NCI-H2196 (cell line): ENCODE measurements at regions not wholly inside any gene's neighbourhood (a gene's known extent, or its start where the extent isn't known, plus 50 kb on each side); places are given as distances from the start of the nearest gene placed in this dataset.
"Not testable (repeated sequence)": the region's sequence is repeated elsewhere in the genome, so short reads cannot be mapped to it uniquely, and the experiment has no call there.

ENCODE experiments used
- DNase-seq: peaks from one replicate; lab custom pipeline; 2025; ENCODE audit not compliant: unreplicated experiment; lab: John Stamatoyannopoulos, UW

DNA sequence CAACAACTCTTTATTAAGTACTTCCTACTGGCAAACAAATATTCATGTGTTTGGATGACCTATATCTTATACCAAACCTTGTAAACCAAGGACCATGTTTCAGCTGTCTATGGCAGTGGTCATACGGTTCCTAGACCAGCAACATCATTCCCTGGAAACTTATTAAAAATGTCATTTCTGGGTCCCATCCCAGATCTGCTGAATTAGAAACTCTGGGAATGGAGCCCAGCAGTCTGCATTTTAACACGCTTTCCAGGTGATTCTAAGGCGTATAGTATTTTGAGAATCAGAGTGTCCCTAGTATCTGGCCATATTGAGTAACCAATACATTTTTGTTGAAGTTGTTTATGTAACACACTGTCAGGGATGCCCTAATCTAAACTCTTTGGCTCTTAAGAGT lies 363.4 kb upstream of the LRRC3B start:
- DNase-seq = no peak

DNA sequence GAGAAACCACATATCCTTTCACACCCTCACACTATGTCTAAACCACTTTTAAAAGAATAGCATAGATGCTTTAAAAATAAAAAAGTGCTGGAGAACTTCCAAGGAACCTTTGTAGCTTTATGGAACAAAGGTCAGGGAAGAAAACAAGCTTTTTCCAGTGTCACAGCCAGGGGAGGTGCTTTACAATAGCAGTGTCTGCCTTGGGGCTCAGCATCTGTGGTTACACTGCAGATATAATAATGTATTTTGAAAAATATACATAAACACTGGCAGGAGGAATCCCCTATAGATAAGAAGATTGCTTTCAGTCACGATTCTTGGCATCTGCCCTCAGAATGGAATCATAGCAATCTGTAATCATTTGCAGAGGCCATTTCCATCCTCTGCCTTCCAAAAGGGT lies 362.4 kb upstream of the LRRC3B start:
- no peak for DNase-seq

DNA sequence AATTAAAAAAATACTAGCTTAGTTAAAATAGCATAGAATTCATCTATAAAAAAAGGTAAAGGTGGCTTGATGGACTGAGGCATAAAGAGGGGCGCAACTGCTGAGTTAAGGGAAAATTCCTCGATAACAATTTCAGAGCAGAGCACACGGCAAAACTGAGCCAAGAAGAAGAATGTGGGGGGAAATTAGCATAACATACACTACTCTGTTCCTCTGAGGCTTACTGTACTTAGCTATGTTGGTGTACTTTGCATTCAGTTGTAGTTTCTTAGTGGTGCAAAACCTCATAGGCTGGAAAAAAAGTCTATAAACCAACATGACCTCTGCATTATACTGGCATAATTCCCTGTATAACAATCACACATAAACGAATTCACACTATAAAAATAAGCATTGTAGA lies 357.9 kb upstream of the LRRC3B start:
- DNase-seq = no peak

DNA sequence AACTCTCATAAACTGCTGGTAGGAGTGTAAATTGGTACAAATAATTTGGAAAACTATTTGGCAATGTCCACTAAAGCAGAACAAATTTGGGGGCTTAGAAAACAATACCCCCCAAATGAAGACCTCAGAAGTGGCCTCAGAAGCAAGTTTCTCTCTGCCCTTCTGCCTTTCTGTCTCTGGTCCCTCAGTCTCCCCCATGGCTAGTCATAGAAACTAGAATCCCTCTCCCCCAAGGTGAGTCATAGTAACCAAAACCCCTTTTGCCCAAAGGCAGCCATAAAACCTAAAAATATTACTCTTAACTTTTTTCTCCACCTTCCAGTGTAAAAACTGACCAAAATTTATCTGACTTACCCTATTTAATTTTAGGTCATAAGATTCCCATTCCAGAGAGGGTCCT lies 350.7 kb upstream of the LRRC3B start:
- no peak for DNase-seq

DNA sequence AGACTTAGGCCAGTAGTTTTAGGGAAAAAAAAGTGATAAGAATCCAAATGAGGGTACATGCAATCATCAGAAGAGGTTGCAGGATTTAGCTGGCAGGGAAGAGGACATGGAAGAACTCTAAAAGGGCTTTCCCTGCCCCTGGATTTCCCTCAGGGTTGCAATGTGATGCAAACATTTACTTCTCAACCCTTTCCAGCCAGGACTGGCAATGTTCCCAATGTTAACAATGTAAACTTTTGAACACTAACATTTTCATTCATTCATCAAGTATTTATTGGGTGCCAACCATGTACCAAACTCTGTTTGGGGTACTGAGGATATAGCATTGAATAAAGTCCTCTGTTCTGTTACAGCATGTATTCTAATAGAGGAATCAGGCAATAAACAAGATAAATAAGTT lies 349.4 kb upstream of the LRRC3B start:
- no peak for DNase-seq

DNA sequence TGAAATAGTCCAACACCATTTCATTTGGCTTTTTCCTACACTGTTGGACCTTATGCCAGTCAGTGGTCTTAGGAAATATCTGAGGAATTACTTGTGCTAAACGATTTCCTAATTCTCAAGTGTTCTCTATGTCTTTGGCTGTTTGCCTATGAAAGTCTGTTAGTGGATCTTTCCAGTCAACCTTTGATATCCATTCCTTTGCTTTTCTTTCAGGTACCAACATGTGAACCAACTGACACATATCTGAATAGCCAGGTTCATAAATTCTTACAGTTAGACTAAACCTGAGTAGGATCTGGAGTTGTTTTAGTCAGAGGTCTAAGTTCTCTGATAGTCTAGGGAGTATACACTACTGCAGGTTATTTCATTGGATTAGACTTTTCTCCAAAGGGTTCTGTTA lies 343.5 kb upstream of the LRRC3B start:
- no peak for DNase-seq

DNA sequence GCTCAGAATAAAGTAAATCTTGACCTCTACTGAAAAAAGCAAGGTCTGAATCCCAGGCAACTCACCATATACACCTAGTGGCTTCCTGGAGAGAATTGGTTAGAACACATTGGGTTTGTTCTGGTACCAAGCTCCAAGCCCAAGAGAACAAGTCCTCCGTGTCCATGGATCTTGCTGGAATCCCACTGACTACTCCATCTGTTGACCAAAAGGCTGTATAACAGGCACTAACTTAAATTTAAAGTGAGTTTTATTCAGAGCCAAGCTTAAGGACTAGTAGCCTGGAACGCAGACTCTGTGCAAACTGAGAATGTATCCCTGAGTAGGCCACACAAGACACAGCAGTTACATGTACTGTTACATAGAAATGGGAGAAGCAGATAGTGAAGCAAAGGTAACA lies 342.1 kb upstream of the LRRC3B start:
- no peak for DNase-seq

DNA sequence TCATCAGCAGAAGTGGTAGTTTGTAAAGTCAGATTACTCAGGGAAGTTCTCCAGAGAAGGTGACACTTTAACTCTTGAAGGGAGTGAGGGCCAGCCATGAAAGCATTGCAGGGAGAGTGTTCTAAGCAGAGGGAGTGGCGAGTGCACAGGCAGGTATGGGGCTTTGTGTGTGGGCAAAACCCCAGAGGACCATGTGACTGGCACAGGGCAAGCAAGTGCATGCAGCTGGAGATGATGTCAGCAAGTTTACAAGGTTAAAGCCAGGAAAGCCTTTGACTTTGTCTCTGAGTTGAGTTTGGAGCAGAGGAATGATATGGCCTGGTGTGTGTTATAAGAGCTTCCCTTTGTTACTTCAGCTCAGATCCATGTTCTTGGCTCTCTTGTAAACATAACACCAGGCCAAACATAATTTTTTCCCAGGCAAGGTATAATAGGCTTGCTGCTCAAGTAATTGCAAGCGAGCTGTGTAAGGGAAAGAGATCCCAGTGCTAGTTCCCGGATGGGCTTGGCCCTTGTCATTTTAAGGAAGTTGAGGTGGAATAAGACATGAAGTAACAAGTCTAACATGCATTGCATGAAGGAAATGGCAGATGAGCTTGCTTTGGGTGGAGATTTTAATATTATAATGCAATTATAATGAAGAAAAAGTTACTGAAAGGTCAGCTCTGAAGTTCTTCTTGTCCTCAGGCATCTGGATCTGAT lies 341.1 kb upstream of the LRRC3B start:
- no peak for DNase-seq

DNA sequence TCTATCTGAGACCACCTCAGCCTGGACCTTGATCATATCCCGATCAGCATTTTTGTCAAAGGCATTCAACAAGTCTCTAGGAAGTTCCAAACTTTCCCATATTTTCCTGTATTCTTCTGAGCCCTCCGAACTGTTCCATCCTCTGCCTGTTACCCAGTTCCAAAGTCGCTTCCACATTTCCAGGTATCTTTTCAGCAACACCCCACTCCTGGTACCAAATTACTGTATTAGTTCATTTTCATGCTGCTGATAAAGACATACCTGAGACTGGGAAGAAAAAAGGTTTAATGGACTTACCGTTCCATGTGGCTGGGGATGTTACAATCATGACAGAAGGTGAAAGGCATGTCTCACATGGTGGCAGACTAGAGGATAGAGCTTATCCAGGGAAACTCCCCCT lies 338.1 kb upstream of the LRRC3B start:
- not testable (repeated sequence) for DNase-seq

DNA sequence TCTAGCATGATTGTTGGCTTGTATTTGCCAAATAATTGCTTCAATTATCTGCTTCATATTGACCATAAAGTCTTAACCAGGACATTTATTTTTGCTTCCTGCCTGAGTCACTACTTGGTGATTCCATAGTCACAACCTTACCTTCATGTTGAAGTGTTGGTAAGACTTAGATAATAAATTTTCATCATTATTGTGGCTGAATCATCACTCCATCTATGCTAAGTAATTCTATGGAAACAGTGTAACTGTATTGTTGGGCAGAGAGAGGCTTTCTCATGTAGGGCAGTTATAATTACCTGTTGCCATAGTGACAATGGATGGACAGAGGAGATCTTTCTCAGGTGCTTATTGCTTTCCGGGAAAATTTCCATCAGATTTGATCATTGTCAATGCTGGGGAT lies 330.7 kb upstream of the LRRC3B start:
- DNase-seq = no peak

DNA sequence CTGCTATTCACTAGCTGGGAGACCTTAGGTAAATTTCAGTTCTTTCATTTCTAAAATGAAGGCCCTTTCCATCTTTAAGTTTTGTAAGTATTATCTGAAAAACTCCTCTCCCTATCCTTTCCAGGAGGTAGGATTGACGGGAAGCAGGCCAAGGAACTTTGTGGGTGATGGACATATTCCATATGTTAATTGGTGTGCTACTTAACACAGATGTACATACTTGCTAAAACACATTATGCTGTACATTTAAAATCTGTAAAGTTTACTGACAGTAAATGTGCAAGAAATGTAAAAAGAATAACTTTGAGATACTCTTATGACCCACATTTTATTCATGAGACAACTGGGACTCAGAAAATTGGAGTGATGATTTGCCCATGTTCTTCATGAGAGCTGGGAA lies 329.8 kb upstream of the LRRC3B start:
- DNase-seq = no peak

DNA sequence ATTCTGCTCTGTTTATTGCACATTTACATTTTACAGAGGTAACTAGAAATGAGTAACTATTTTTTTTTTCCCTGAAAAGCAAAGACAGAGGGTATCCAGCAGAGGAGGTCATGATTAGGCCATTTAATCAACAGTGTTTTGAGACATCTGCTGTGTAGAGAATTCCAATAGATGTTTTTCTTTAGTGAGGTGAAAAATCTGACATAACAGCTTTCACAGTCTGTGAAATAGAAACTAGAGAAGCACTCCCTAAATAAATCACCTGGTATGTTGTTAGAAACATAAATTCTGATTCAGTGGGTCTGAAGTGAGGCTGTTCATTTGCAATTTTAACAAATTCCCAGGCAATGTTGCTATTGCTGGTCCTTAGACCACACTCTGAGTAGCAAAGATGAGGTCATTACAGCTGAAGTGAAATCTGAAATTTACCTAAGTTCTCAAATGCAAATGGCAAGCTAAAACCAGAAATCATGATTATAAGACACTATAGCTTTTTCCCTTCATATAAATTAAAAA lies 329.2 kb upstream of the LRRC3B start:
- no peak for DNase-seq

DNA sequence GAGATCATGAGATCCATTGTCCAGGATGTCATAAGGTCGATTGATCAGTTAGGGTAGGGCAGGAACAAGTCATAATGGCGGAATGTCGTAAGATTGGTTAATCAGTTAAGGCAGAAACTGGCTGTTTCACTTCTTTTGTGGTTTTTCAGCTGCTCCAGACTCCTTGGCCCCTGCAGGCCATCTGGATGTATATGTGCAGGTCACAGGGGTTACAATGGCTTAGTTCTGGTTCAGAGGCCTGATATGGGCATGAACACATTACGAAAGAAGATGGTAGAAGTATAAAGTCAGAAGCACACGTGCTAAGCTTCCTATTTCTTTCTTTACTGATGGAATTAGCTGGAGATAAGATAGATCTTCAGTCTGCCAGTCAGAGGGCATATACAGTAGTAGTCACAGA lies 315.4 kb upstream of the LRRC3B start:
- no peak for DNase-seq

DNA sequence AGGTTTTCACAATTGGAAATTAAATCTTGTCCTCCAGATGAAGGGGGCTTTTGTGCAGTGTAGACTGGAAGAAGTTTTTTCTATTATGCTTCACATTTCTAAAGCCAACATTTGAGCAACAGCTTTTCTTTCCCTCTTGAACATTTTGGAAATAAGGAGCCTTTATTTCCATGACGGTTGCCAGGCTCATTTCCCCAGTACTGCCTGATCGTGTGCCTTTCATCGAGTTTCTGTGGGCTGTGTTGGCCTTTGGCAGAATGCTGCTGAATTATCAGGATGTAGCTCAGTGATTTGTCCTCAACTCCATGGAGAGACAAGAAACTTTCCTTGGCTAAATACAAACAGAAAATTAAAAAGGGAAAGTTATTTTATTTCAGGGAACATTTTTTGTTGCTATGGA lies 314.8 kb upstream of the LRRC3B start:
- no peak for DNase-seq

DNA sequence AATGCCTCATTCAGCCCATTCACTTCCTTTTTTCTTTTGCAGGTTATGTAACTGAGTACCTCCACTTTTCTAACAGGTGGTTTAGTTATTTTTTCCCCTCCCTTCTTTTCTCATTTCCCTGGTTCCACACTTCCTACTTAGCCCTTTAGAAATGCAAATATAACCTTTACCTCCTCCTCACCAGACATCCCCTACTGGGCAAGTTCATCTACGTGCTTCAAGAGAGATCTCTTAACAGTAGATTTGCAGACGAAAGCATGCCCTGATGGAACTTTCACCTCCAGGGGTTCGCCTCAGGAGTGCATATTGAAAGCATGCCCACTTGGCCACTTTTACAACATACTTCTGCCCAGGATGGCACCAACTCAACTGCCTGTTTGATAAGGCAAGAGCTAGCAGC lies 314.1 kb upstream of the LRRC3B start:
- no peak for DNase-seq

DNA sequence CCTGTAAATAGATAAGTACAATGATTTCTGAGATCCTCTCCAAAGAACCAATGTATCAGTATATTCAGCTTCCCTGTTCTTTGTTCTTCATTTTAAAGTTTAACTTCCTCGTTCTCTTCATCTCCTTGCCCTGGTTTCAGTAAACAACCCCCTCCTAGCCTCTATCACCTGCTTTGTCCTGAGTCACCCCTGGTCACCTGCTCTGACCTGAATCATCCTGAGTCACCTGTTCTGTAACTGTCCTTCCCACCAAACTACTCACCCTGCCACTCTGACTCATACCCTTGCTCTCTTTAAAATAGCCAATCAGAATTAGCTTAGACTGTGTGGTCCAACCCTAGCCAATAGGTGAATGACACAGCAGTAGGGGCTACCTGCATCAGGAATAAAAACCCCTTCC lies 313.0 kb upstream of the LRRC3B start:
- not testable (repeated sequence) for DNase-seq

DNA sequence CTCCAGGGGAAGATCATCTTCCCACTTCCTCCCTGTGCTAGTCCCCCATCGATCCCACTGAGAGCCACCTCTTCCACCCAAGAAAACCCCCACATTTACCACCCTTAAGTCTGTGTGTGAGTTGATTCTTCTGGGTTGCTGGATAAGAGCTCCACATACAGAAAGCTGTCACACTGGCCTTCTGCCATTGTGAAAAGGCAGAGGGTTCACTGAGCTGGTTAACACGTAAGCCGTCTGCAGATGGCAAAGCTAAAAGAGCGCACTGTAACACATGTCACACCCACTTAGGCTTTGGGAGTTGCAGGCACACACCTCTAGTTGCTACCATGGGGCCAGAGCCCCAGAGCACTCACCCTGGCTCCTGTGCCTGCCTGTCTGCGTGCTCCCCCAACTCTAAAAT lies 309.8 kb upstream of the LRRC3B start:
- DNase-seq = no peak

DNA sequence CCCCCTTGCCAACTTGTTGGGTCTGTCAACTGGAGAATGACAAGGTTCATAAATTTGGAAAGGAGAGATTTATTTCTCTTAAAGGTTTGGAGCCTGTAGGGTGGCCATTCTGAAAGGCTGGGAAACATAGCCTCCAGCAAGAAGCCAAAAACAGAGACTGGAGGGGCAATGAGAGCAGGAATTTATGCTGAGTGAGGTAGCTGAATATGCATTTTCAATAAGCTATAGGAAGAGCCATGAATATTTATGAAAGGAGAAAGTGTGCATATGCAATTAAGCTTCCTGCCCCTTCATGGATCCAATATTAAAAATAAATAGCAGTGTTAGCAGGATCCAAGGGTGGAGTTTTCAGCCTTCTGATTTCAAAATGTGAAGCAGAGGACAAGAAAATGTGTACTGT lies 306.1 kb upstream of the LRRC3B start:
- DNase-seq = no peak

DNA sequence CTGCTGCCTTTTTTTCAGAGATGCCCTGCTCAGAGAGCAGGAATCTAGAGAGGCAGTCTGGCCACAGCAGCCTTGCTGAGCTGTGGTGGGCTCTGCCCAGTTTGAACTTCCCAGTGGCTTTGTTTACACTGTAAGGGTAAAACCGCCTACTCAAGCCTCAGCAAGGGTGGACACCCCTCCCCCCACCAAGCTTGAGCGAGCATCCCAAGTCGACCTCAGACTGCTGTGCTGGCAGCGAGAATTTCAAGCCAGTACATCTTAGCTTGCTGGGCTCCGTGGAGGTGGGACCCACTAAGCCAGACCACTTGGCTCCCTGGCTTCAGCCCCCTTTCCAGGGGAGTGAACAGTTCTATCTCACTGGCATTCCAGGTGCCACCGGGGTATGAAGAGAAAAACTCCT lies 298.8 kb upstream of the LRRC3B start:
- not testable (repeated sequence) for DNase-seq

DNA sequence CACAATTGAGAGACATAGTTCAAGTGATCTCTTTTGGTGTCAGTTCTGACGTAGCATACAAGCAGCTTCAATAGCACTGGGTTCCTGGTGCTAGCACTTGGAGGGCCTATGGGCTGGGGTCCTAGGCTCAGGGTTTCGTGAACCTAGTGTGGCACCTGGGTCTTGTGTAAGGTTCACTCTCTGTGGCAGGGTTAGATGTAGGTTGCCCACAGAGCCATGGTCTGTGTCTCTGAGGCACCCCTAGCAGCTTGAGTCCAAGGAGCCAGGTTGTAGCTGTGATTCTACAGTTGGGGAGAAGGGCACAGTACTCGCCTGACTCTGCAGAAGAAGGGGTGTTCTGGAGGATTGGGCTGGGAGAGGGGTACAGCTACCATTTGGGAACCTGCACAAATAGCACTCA lies 282.6 kb upstream of the LRRC3B start:
- no peak for DNase-seq

DNA sequence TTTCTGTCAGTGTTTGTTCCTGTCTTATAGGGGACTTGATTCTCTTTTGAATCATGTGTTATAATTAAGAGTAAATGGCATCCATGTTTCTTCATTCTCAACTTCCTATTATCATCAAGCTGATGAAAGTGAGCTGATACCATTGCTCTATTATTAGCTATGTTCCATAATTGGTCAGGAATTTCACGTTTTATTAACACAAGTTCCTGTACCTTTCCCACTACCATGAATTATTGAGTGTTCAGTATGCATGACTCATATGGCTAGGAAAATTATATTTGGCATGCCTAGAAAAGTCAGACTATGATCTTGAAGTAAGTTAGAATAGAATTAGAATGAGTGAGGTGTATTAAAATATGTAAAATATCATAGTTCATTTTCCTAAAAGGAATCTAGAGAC lies 278.9 kb upstream of the LRRC3B start:
- DNase-seq = no peak

DNA sequence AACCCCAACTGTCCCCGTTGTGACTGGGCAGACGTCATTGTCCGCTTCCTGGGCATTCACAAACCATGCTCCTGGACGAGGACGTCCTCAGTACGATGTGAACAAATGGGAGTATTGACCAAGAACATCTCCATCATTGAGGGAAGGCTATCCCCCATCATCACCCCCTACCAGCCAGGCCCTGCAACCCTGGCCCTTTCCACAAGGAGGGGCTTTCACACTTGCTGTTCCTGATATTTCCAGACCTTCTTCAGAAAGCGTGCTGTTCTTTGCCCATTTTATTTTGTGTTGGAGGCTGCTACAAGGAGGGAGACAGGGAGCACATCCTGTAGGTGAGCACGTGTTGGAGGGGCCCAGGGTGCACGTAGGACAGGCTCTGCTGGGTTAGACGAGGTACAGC lies 277.0 kb upstream of the LRRC3B start:
- no peak for DNase-seq

DNA sequence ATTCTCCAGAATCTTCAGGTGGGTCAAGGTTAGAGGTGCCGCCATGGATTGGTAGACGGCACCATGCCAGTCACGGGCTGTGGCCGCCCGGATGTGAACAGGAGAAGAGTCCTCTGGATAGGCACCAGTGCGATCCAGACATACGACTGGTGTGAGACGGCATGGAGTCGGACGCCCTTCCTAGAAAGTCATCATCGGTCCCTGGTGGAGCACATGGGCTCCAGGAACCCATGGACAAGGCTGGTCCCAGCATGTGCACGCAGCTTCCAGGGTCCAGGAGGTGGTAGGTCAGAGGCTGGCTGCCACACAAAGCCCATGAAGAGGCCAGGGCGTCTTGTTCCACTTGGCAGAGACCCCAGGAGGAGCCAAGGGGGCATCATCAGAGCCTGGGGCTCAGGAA lies 276.1 kb upstream of the LRRC3B start:
- no peak for DNase-seq
